Loucy (cell line): ENCODE measurements at regions not wholly inside any gene's neighbourhood (a gene's known extent, or its start where the extent isn't known, plus 50 kb on each side); places are given as distances from the start of the nearest gene placed in this dataset.

Experiments
- EZH2phosphoT487 ChIP-seq: fragments of 200-600 bp; IDR thresholded peaks from 2 replicates; pipeline ENCODE4 v1.6.1; 2018; ENCODE audit warnings: antibody characterized with exemption, mild to moderate bottlenecking, moderate library complexity, borderline replicate concordance
- TF ChIP-seq, protein P1 (sequence below): fragments of 200-600 bp; sonication (generic); conservative IDR thresholded peaks from 2 replicates; pipeline ENCODE4 v1.5.1; 2014; ENCODE audit warnings: mild to moderate bottlenecking, antibody characterized with exemption, low read length

DNA sequence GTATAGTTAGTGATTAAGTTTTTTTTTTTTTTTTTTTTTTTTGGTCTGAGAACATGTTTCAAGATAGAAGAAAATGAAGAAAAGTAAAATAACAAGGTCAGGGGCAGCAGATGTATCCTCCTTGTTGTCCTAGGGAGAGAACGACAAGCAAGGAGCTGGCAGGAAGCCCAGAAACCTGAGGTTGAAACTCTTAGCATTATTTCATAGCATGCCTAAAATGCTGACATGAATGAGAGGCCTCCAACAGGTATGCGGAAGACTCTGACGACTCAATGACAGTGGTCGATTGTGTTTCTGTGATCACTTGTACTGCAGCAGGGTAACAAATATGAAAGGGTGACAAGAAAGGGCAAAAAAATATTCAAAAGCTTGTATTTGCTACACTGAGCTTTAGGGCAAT, 415.9 kb downstream of the PLA2G4A start:
- TF ChIP-seq, protein P1, sequence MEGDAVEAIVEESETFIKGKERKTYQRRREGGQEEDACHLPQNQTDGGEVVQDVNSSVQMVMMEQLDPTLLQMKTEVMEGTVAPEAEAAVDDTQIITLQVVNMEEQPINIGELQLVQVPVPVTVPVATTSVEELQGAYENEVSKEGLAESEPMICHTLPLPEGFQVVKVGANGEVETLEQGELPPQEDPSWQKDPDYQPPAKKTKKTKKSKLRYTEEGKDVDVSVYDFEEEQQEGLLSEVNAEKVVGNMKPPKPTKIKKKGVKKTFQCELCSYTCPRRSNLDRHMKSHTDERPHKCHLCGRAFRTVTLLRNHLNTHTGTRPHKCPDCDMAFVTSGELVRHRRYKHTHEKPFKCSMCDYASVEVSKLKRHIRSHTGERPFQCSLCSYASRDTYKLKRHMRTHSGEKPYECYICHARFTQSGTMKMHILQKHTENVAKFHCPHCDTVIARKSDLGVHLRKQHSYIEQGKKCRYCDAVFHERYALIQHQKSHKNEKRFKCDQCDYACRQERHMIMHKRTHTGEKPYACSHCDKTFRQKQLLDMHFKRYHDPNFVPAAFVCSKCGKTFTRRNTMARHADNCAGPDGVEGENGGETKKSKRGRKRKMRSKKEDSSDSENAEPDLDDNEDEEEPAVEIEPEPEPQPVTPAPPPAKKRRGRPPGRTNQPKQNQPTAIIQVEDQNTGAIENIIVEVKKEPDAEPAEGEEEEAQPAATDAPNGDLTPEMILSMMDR: no peak
- TF ChIP-seq EZH2phosphoT487: no peak
